ENCODE measurements at regions not wholly inside any gene's neighbourhood (a gene's known extent, or its start where the extent isn't known, plus 50 kb on each side); places are given as distances from the start of the nearest gene placed in this dataset.

DNA sequence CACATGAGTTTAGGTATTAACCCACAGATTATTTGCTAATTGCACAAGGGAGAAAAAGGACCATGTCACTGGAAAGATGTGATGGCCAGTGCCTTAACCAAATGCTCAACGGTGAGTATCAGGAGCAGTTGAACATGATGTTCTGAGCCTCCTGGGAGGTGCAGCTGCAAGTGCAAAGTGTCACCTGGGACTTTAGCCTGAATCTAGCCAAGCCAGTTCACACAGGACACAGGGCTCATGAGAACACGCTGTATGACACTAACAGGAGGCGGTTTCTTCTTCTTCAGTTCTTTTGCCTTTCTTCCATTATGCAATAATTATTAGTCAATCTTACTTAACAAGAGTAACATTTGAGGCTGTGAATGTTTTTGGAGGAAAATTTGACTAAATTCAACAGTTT, 225.3 kb downstream of the THBS2 start:
- Histone ChIP-seq H3K36me3 (ENCODE audit: control insufficient read depth, insufficient read depth, low read length) (no peaks in the 10 kb centered on the region), H3K4me1 (ENCODE audit: control insufficient read depth, insufficient read depth, low read length) (no peaks in the 10 kb centered on the region), H3K4me3 (ENCODE audit: low read length) (no peak overlapping the region), H3K27me3 (ENCODE audit: control insufficient read depth, insufficient read depth, low read length) (no peaks in the 10 kb centered on the region), H3K9me3 (ENCODE audit: control insufficient read depth, low read depth, low read length) (peaks cover 21% of the 10 kb centered on the region), H3K27ac (ENCODE audit: low read length) (no peak overlapping the region)
- no peak for DNase-seq
- 92% methylated on average over 2 of the region's 3 CpGs for WGBS (ENCODE audit: insufficient coverage, low lambda C conversion rate)

DNA sequence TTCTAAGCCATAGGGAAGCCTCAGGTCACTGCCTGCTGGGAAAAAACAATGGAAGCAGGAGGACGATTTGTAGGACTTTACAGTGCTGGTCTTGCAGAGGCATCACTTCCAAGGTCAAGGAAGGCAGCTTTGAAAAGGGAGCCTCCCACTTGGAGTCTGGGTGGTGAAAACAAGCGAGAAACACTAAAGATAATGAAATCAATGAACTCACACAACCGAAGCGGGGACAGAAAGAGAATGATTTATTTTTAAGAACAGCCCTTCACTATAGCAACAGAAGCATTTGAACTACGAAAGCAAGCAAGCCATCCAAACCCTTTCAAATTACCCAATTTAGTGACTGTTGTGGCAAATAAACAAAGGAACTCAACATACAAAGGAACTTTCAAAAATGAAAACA, 227.5 kb downstream of the THBS2 start:
- Histone ChIP-seq H3K36me3 (ENCODE audit: control insufficient read depth, insufficient read depth, low read length) (no peaks in the 10 kb centered on the region), H3K4me1 (ENCODE audit: control insufficient read depth, insufficient read depth, low read length) (no peaks in the 10 kb centered on the region), H3K27me3 (ENCODE audit: control insufficient read depth, insufficient read depth, low read length) (no peaks in the 10 kb centered on the region), H3K27ac (ENCODE audit: low read length) (no peak overlapping the region), H3K4me3 (ENCODE audit: low read length) (no peak overlapping the region), H3K9me3 (ENCODE audit: control insufficient read depth, low read depth, low read length) (peaks cover 21% of the 10 kb centered on the region)
- no peak for DNase-seq
- 54% methylated on average over 3 of the region's 5 CpGs for WGBS (ENCODE audit: insufficient coverage, low lambda C conversion rate)

DNA sequence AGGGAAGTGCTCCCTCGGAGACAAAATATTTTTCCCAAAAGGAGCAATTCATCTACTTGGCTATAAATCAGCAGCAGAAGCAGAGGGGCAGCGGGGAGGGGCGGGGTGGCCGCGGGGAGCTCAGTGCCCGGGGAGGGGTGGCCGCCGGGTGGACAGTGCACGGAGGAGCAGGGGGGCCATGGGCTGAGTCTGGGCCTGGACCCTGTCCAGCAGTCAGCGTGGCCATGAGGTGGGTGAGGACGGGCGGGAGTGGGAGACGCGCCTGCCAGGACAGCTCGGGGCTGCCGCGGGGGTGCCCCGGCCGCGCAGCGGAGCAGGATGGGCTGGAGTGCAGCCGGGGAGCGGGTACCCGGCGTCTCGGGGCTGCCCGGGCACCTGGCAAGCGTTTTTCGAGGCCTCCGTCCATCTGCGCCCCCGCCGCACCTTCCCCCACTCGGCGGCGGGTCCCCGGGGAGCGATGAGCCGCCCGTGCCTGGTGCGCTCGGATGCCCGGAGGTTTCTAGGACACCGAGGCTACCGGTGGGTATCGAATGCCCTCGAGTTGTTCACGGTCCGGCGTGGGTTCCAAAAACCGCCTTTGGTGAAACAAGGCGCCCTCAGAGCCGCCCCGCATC, 229.5 kb downstream of the THBS2 start:
- Histone ChIP-seq H3K4me3 (ENCODE audit: low read length) (no peak overlapping the region), H3K4me1 (ENCODE audit: control insufficient read depth, insufficient read depth, low read length) (no peaks in the 10 kb centered on the region), H3K9me3 (ENCODE audit: control insufficient read depth, low read depth, low read length) (peaks cover 21% of the 10 kb centered on the region), H3K36me3 (ENCODE audit: control insufficient read depth, insufficient read depth, low read length) (no peaks in the 10 kb centered on the region), H3K27ac (ENCODE audit: low read length) (no peak overlapping the region), H3K27me3 (ENCODE audit: control insufficient read depth, insufficient read depth, low read length) (no peaks in the 10 kb centered on the region)
- no CpG with 5 or more reads among the region's 54 CpGs for WGBS (ENCODE audit: insufficient coverage, low lambda C conversion rate)
- no peak for DNase-seq

DNA sequence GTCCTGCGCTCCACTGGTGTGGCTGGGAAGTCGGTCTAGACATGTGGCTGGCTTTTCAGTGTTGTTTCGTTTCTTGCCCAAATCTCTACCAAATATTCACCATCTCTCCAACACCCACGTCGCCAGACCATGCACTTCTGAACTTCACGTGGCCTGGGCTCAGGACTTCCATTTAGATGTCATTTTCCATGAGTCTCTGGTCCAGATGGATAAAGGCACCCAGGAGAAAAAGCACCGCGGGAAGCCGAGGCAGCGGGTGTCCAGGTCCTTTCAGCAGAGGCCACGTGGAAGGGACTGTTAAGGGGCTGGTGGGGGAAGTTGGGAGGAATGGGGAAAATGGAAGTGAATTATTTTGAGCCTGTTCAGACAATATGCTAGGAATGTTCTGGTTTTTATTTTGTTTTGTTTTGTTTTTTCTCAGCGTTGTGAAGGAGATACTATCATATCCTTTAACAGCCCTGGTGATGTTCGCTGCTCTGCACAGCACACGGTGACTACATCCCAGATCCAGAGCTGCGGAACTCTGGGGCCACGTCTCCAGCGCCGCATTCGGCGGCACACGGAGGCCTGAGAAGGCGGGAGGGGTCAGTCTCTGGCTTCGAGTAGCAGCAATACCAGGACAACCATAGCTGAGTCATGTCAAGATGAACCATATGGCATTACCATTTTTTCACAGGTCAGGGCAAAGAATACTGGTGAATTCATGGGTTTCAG, 230.3 kb downstream of the THBS2 start:
- Histone ChIP-seq H3K4me3 (ENCODE audit: low read length) (no peak overlapping the region), H3K27ac (ENCODE audit: low read length) (no peak overlapping the region), H3K36me3 (ENCODE audit: control insufficient read depth, insufficient read depth, low read length) (no peaks in the 10 kb centered on the region), H3K27me3 (ENCODE audit: control insufficient read depth, insufficient read depth, low read length) (no peaks in the 10 kb centered on the region), H3K9me3 (ENCODE audit: control insufficient read depth, low read depth, low read length) (peaks cover 21% of the 10 kb centered on the region), H3K4me1 (ENCODE audit: control insufficient read depth, insufficient read depth, low read length) (no peaks in the 10 kb centered on the region)
- no CpG with 5 or more reads among the region's 23 CpGs for WGBS (ENCODE audit: insufficient coverage, low lambda C conversion rate)
- DNase-seq, result no peak

DNA sequence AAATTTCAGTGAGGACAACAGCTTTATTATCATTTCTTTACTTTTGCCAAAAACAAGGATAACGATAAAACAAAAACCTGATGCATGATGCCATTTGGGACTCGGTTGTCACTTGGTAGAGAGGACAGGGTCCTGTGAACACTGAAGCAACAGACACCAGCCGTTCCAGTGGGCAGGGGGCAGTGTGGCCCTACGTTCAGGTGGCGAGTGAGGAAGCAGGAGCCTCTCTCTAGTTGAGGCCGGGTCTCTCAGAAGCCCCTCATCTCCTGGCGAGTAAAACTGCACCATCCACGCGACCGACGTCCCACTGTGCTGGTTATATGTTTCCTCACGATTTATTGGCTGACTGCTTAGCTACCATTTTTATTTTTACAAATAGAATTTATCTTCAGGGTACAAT, 231.6 kb downstream of the THBS2 start:
- H3K27me3 ChIP-seq (ENCODE audit: control insufficient read depth, insufficient read depth, low read length), result no peaks in the 10 kb centered on the region
- 90% methylated on average over 2 of the region's 12 CpGs for WGBS (ENCODE audit: insufficient coverage, low lambda C conversion rate)
- H3K9me3 ChIP-seq (ENCODE audit: control insufficient read depth, low read depth, low read length), result peaks cover 21% of the 10 kb centered on the region
- no peak for DNase-seq
- H3K4me3 ChIP-seq (ENCODE audit: low read length), result no peak overlapping the region
- H3K27ac ChIP-seq (ENCODE audit: low read length), result no peak overlapping the region
- H3K4me1 ChIP-seq (ENCODE audit: control insufficient read depth, insufficient read depth, low read length), result no peaks in the 10 kb centered on the region
- H3K36me3 ChIP-seq (ENCODE audit: control insufficient read depth, insufficient read depth, low read length), result no peaks in the 10 kb centered on the region

- no peaks in the 10 kb centered on the region for H3K27me3 ChIP-seq (ENCODE audit: control insufficient read depth, insufficient read depth, low read length)
- no peak overlapping the region for H3K27ac ChIP-seq (ENCODE audit: low read length)
- H3K4me3 ChIP-seq (ENCODE audit: low read length), result no peak overlapping the region
- 100% methylated on average over 1 of the region's 8 CpGs for WGBS (ENCODE audit: insufficient coverage, low lambda C conversion rate)
- DNase-seq, result no peak
- peaks cover 21% of the 10 kb centered on the region for H3K9me3 ChIP-seq (ENCODE audit: control insufficient read depth, low read depth, low read length)
- no peaks in the 10 kb centered on the region for H3K36me3 ChIP-seq (ENCODE audit: control insufficient read depth, insufficient read depth, low read length)
- no peaks in the 10 kb centered on the region for H3K4me1 ChIP-seq (ENCODE audit: control insufficient read depth, insufficient read depth, low read length)
Measured at GRCh38 chr6:169020821-169021220, 232.8 kb downstream of the THBS2 start.

DNA sequence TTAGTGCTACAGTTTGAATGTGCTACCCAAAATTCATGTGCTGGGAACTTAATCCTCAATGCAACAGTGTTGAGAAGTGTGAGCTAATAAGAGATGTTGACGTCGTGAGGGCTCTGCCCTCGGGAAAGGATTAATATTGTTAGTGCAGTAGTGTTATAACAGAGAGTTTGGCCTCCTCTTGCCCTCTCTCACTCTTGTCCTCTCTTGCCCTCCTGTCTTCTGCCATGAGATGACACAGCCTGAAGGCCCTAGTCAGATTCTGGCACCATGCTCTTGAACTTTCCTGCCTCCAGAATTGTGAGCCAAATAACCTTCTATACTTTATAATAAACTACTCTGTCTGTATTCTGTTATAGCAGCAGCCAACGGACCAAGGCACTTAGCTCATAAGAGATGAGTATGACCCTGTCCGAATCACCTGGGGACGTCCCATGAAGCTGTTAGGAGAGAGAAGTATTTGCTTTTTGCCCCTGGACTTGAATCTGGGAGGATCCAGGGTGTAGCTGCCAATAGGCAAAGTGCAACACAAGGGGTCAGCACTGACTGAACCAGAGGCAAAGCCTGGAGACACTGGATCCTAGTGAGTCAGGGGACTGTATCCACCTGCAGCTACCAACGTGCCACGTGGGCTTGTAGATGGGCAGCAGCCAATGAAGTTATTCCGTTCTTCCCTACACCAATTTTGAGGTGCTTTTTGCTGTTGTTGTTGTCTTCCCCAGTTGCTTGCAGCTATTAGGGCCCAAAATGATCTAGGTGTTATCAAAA, 233.7 kb downstream of the THBS2 start:
- Histone ChIP-seq H3K27ac (ENCODE audit: low read length) (no peak overlapping the region), H3K36me3 (ENCODE audit: control insufficient read depth, insufficient read depth, low read length) (no peaks in the 10 kb centered on the region), H3K27me3 (ENCODE audit: control insufficient read depth, insufficient read depth, low read length) (no peaks in the 10 kb centered on the region), H3K9me3 (ENCODE audit: control insufficient read depth, low read depth, low read length) (peaks cover 15% of the 10 kb centered on the region), H3K4me3 (ENCODE audit: low read length) (no peak overlapping the region), H3K4me1 (ENCODE audit: control insufficient read depth, insufficient read depth, low read length) (no peaks in the 10 kb centered on the region)
- WGBS (ENCODE audit: insufficient coverage, low lambda C conversion rate), result no CpG with 5 or more reads among the region's 9 CpGs
- DNase-seq, result no peak

DNA sequence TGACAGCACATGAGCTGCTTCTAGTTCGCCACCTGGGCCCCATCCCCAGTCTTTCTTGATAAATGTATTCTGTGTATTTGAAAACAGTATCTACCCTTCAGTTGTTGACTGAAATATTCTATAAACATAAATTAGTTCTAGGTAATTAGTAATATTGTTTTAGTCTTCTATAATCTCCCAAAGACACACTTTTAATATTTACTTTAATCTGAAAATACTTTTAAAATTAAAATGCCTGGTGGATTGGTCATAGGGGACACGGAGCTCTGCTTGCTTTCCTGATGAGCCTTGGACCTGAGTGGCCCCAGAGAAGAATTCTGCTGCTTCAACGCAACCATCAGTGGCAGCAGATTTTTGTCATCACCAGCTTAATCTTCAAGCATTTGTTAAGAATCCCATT, 234.5 kb downstream of the THBS2 start:
- Histone ChIP-seq H3K27ac (ENCODE audit: low read length) (no peak overlapping the region), H3K27me3 (ENCODE audit: control insufficient read depth, insufficient read depth, low read length) (no peaks in the 10 kb centered on the region)
- WGBS (ENCODE audit: insufficient coverage, low lambda C conversion rate), result no CpG with 5 or more reads among the region's 3 CpGs

DNA sequence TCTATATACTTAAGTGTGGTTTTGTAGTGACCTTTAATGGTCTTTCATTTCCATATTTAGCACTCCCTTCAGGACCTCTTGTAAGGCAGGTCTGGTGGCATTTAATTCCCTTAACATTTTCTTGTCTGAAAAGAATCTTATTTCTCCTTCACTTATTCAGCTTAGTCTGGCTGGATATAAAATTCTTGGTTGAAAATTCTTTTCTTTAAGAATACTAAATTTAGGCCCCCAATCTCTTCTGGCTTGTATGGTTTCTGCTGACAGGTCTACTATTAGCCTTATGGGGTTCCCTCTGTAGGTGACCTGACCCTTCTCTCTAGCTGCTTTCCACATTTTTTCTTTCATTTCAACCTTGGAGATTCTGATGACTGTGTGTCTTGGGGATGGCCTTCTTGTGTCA, 236.9 kb downstream of the THBS2 start:
- no peaks in the 10 kb centered on the region for H3K4me1 ChIP-seq (ENCODE audit: control insufficient read depth, insufficient read depth, low read length)
- no peaks in the 10 kb centered on the region for H3K27me3 ChIP-seq (ENCODE audit: control insufficient read depth, insufficient read depth, low read length)
- H3K4me3 ChIP-seq (ENCODE audit: low read length), result no peak overlapping the region
- DNase-seq, result no peak
- H3K27ac ChIP-seq (ENCODE audit: low read length), result no peak overlapping the region
- H3K36me3 ChIP-seq (ENCODE audit: control insufficient read depth, insufficient read depth, low read length), result no peaks in the 10 kb centered on the region
- H3K9me3 ChIP-seq (ENCODE audit: control insufficient read depth, low read depth, low read length), result no peaks in the 10 kb centered on the region

More for the DNA sequence above, 234.5 kb downstream of the THBS2 start:
- no peak for DNase-seq
- H3K4me1 ChIP-seq (ENCODE audit: control insufficient read depth, insufficient read depth, low read length), result no peaks in the 10 kb centered on the region
- H3K9me3 ChIP-seq (ENCODE audit: control insufficient read depth, low read depth, low read length), result peaks cover 7% of the 10 kb centered on the region
- no peak overlapping the region for H3K4me3 ChIP-seq (ENCODE audit: low read length)
- H3K36me3 ChIP-seq (ENCODE audit: control insufficient read depth, insufficient read depth, low read length), result no peaks in the 10 kb centered on the region

DNA sequence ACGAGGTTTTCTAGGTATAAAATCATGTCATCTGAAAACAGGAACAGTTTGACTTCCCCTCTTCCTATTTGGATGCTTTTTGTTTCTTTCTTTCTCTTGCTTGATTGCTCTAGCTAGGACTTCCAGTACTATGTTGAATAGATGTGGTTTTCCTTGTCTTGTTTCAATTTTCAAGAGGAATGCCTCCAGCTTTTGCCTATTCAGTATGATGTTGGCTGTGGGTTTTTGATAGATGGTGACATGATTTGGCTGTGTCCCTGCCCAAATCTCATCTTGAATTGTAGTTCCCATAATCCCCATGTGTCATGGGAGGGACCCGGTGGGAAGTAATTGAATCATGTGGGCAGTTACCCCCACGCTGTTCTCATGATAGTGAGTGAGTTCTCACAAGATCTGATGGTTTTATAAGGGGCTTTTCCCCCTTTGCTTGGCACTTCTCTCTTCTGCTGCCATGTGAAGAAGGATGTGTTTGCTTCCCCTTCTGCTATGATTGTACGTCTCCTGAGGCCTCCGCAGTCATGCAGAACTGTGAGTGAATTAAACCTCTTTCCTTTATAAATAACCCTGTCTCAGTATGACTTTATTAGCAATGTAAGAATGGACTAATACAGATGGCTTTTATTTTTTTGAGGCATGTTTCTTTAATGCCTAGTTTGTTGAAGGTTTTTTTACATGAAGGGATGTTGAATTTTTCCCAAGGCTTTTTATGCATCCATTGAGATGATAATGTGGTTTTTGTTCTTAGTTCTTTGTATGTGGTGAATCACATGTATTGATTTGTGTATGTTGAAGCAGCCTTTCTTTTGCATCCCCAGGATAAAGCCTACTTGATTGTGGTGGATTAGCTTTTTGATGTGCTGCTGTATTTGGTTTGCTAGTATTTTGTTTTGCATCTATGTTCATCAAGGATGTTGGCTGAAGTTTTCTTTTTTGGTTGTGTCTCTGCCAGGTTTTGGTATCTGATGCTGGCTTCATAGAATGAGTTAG, 239.1 kb downstream of the THBS2 start:
- no peaks in the 10 kb centered on the region for H3K27me3 ChIP-seq (ENCODE audit: control insufficient read depth, insufficient read depth, low read length)
- no peaks in the 10 kb centered on the region for H3K9me3 ChIP-seq (ENCODE audit: control insufficient read depth, low read depth, low read length)
- WGBS (ENCODE audit: insufficient coverage, low lambda C conversion rate), result 20% methylated on average over 1 of the region's 5 CpGs
- no peak overlapping the region for H3K4me3 ChIP-seq (ENCODE audit: low read length)
- no peaks in the 10 kb centered on the region for H3K4me1 ChIP-seq (ENCODE audit: control insufficient read depth, insufficient read depth, low read length)
- no peak overlapping the region for H3K27ac ChIP-seq (ENCODE audit: low read length)
- DNase-seq, result no peak
- H3K36me3 ChIP-seq (ENCODE audit: control insufficient read depth, insufficient read depth, low read length), result no peaks in the 10 kb centered on the region
